BE2C (cell line): ENCODE measurements at regions not wholly inside any gene's neighbourhood (a gene's known extent, or its start where the extent isn't known, plus 50 kb on each side); places are given as distances from the start of the nearest gene placed in this dataset.
"Not testable (repeated sequence)": the region's sequence is repeated elsewhere in the genome, so short reads cannot be mapped to it uniquely, and the experiment has no call there.

Experiments
- DNase-seq: peaks from one replicate; pipeline ENCODE4 v3.0.0-alpha.2; 2020
- H3K27me3 ChIP-seq: fragments of 250-450 bp; sonication (Bioruptor Pico); 2 replicates; pipeline ENCODE4 v1.5.1; 2020; ENCODE audit warnings: mild to moderate bottlenecking
- H3K36me3 ChIP-seq: fragments of 250-450 bp; sonication (Bioruptor Pico); 2 replicates; pipeline ENCODE4 v1.5.1; 2020; ENCODE audit warnings: mild to moderate bottlenecking
- H3K4me1 ChIP-seq: fragments of 250-450 bp; sonication (Bioruptor Pico); 2 replicates; pipeline ENCODE4 v1.5.1; 2020
- H3K4me3 ChIP-seq: 2 replicates; pipeline ENCODE4 v1.5.1; 2011; ENCODE audit warnings: low read depth, low read length
- H3K9me3 ChIP-seq: fragments of 250-450 bp; sonication (Bioruptor Pico); 2 replicates; pipeline ENCODE4 v1.5.1; 2020
- TF ChIP-seq, protein P1 (sequence below): IDR thresholded peaks from 2 replicates; pipeline ENCODE4 v1.5.1; 2012; ENCODE audit warnings: mild to moderate bottlenecking, low read depth, low read length

DNA sequence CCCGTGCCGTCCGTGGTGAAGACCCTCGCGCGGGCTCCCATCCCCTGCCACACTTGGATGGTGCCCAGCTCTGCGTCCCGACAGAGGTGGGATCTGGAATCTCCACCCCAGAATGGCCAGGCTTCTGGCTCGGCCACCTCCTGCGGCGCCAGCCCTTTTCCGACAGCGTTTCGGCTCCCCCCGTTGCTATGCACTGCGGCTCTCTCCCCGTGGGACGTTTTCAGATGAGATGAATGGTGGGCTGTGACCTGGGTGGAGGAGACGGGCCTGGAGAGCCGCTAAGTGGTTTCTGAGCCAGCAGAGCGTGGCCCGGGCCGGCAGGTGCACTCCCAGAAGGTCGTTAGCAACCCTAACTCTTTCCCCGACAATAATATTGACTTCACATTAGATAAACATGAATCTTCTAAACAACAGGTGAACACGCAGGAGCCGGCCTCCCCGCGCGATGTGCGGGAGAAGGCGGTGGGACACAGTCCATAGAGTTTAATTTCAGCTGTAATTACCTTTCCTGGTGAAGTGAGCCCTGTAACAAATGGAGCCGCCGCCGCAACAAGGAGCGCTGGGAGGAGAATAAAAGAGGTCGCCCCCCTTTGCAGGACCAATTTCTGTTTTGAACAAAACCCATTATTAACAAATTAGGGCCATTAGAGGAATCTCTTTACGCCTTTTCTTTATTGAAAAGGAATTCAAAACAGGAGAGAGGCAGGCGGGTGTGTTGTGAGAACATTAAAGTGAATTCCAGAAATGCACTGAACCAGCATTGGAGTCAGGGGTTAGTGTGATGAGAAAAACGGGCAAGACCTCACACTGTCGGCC is 294.3 kb upstream of the PFKP start:
- no peak for DNase-seq
- Histone ChIP-seq H3K4me1 (no peaks in the 10 kb centered on the region), H3K9me3 (no peaks in the 10 kb centered on the region), H3K4me3 (no peak overlapping the region), H3K36me3 (no peaks in the 10 kb centered on the region), H3K27me3 (peaks cover 4% of the 10 kb centered on the region; the same call in 1 of the 2 replicates)
- TF ChIP-seq, protein P1, sequence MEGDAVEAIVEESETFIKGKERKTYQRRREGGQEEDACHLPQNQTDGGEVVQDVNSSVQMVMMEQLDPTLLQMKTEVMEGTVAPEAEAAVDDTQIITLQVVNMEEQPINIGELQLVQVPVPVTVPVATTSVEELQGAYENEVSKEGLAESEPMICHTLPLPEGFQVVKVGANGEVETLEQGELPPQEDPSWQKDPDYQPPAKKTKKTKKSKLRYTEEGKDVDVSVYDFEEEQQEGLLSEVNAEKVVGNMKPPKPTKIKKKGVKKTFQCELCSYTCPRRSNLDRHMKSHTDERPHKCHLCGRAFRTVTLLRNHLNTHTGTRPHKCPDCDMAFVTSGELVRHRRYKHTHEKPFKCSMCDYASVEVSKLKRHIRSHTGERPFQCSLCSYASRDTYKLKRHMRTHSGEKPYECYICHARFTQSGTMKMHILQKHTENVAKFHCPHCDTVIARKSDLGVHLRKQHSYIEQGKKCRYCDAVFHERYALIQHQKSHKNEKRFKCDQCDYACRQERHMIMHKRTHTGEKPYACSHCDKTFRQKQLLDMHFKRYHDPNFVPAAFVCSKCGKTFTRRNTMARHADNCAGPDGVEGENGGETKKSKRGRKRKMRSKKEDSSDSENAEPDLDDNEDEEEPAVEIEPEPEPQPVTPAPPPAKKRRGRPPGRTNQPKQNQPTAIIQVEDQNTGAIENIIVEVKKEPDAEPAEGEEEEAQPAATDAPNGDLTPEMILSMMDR, result no peak

DNA sequence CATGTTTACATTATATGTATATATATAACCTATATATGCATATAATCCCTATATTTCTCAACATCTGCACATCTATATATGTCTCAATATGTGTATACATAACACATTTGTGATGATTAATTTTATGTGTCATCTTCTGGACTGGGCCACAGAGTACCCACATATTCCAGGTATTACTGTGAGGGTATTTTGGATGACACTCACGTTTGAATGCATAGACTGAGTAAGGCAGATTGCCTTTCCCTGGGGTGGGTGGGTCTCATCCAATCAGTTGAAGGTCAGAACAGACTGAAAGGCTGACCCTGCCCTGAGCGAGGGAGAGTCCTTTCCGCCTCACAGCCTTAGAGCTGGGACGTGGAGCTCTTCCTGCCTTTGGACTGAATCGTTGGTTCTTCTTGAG is 295.2 kb upstream of the PFKP start:
- H3K27me3 ChIP-seq, result peaks cover 4% of the 10 kb centered on the region; the same call in 1 of the 2 replicates
- H3K36me3 ChIP-seq, result no peaks in the 10 kb centered on the region
- TF ChIP-seq, protein P1, result no peak
- no peak overlapping the region for H3K4me3 ChIP-seq
- DNase-seq, result no peak
- H3K9me3 ChIP-seq, result no peaks in the 10 kb centered on the region
- no peaks in the 10 kb centered on the region for H3K4me1 ChIP-seq

DNA sequence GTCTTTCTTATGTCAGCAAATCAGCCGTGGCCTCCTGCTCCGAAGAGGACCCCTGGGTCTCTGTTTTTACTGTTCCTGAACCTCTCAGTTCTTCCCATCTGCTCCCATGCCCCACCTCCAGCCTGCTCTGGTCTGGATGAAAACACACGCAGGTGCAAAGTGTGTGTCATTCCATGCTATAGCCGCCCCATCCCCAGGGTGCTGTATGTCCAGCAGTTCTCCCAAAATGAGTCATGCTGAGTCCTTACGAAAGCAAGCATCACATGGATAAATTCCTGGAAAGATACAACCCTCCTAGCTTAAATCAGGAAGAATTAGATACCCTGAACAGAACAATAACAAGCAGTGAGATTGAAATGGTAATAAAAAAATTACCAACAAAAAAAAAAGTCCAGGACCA is 300.1 kb upstream of the PFKP start:
- H3K4me1 ChIP-seq, H3K36me3 ChIP-seq, H3K4me3 ChIP-seq, H3K9me3 ChIP-seq, DNase-seq, H3K27me3 ChIP-seq: not testable (repeated sequence)

DNA sequence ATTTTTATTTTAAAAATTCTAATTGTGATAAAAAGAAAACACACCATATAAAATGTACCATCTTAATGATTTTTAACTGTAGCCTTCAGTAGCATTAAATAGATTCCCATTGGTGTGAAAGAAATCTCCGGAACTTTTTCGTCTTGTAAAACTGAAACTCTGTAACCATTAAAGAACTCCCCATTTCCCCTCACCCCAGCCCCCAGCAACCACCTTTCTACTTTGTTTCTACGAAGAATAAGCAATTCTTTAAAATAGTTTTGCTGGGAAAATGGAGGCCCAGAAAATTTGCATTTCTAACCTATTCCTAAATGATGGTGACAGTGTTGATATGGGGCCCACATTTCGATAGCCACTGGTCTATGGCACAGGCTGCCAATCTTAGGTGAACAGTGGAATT is 305.4 kb upstream of the PFKP start:
- TF ChIP-seq, protein P1, result no peak

DNA sequence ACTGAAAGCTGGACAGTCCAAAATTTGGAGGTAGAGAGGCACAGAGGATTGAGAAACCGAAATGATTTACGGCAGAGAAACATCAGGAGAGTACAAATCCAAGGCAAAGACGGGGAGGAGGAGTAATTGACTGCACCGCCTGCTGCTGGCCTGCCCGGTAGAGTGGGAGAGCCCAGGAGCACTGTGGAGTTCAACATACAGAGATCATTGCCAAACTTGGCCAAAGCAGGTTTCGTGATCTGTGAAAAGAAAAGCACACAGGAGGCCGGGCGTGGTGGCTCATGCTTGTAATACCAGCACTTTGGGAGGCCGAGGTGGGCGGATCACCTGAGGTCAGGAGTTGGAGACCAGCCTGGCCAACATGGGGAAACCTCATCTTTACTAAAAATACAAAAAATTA is 306.0 kb upstream of the PFKP start:
- TF ChIP-seq, protein P1, result no peak
- H3K27me3 ChIP-seq, result no peaks in the 10 kb centered on the region
- H3K36me3 ChIP-seq, result no peaks in the 10 kb centered on the region
- no peaks in the 10 kb centered on the region for H3K4me1 ChIP-seq
- no peak for DNase-seq
- H3K9me3 ChIP-seq, result no peaks in the 10 kb centered on the region
- no peak overlapping the region for H3K4me3 ChIP-seq

More for the DNA sequence above, 305.4 kb upstream of the PFKP start:
- H3K27me3 ChIP-seq, result no peaks in the 10 kb centered on the region
- DNase-seq, result no peak
- no peak overlapping the region for H3K4me3 ChIP-seq
- no peaks in the 10 kb centered on the region for H3K36me3 ChIP-seq
- H3K4me1 ChIP-seq, result no peaks in the 10 kb centered on the region
- H3K9me3 ChIP-seq, result no peaks in the 10 kb centered on the region

DNA sequence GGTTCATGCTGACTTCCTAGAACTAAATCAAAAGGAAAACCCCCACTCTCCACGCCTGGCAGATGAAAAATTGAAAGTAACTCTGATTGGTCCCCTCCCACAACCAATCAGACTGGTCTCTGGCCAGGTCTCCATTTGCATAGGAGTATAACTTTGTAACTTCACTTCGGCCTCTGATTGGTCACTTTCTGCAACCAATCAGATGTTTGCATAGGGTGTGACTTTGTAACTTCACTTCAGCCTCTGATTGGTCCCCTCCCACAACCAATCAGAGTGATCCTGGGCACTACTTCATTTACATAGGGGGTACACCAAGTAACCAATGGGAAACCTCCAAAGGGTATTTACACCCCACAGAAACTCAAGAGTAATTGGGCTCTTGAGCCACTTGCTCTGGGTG is 306.6 kb upstream of the PFKP start:
- H3K9me3 ChIP-seq, result no peaks in the 10 kb centered on the region
- H3K27me3 ChIP-seq, result no peaks in the 10 kb centered on the region

More for the DNA sequence above, 306.6 kb upstream of the PFKP start:
- no peaks in the 10 kb centered on the region for H3K4me1 ChIP-seq
- TF ChIP-seq, protein P1, result no peak
- DNase-seq, result no peak
- H3K36me3 ChIP-seq, result no peaks in the 10 kb centered on the region
- no peak overlapping the region for H3K4me3 ChIP-seq
